ENCODE measurements at regions not wholly inside any gene's neighbourhood (a gene's known extent, or its start where the extent isn't known, plus 50 kb on each side); places are given as distances from the start of the nearest gene placed in this dataset.
A peak's percentile ranks its signal among the peaks of the same experiment; 100 is the strongest.

- no peak overlapping the region for H3K4me3 ChIP-seq (ENCODE audit: low read length)
- TF ChIP-seq, protein P1, sequence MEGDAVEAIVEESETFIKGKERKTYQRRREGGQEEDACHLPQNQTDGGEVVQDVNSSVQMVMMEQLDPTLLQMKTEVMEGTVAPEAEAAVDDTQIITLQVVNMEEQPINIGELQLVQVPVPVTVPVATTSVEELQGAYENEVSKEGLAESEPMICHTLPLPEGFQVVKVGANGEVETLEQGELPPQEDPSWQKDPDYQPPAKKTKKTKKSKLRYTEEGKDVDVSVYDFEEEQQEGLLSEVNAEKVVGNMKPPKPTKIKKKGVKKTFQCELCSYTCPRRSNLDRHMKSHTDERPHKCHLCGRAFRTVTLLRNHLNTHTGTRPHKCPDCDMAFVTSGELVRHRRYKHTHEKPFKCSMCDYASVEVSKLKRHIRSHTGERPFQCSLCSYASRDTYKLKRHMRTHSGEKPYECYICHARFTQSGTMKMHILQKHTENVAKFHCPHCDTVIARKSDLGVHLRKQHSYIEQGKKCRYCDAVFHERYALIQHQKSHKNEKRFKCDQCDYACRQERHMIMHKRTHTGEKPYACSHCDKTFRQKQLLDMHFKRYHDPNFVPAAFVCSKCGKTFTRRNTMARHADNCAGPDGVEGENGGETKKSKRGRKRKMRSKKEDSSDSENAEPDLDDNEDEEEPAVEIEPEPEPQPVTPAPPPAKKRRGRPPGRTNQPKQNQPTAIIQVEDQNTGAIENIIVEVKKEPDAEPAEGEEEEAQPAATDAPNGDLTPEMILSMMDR (conservative IDR thresholded peaks at IDR 0.05; ENCODE audit: low read depth, low read length), result no peak
- DNase-seq (ENCODE audit: low read depth), result no peak
Measured at GRCh38 chr5:74510476-74511075, 130.0 kb downstream of the ENC1 start.

- peak; percentile 6 for DNase-seq (ENCODE audit: low read depth)
- no peak overlapping the region for H3K4me3 ChIP-seq (ENCODE audit: low read length)
- TF ChIP-seq, protein P1 (conservative IDR thresholded peaks at IDR 0.05; ENCODE audit: low read depth, low read length), result no peak
Measured at GRCh38 chr5:74507370-74508005, 133.0 kb downstream of the ENC1 start.

DNA sequence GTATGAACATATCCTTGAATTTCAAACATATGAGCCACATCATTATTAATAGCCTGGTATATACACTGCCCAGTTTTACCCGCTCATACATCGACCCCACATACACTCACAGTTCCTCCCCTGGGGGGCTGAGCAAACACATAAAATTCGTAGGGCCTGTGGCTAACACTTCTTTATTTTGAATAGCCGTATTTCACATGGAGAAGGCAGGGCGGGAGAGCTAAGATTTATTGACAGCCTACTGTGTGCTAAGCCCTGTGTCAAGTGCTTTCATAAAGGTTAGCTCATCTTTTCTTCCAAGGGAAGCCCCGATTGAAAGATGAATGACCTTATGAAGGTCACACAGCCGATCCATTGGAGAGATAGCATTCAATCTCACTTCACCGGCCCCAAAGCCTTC is 134.4 kb downstream of the ENC1 start:
- TF ChIP-seq, protein P1 (conservative IDR thresholded peaks at IDR 0.05; ENCODE audit: low read depth, low read length), result no peak
- H3K4me3 ChIP-seq (ENCODE audit: low read length), result no peak overlapping the region
- DNase-seq (ENCODE audit: low read depth), result no peak

- TF ChIP-seq, protein P1 (conservative IDR thresholded peaks at IDR 0.05; ENCODE audit: low read depth, low read length), result no peak
- H3K4me3 ChIP-seq (ENCODE audit: low read length), result no peak overlapping the region
Measured at GRCh38 chr5:74504463-74504862, 136.1 kb downstream of the ENC1 start.

DNA sequence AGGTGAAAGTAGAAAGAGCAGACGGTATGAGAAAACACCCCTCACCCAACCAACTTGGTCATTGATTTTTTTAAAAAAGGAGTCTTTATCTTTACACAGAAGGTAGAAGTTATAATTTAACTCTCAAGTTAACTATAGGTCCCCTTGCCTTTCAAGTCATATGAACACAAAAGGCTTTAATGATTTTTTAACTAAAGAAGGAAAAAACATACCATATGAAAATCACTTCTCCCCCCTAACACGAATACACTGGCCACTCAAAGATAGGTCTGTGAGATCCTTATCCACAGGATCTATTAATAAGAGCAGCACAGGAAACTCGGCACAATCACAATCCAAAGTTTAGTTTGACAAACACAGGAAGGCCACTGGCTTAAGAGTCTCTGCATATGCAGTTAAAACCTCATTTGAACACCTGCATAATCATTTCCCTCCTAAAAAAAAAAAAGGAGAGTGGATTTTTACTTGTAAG is 138.0 kb downstream of the ENC1 start:
- TF ChIP-seq, protein P1 (conservative IDR thresholded peaks at IDR 0.05; ENCODE audit: low read depth, low read length), result no peak
- H3K4me3 ChIP-seq (ENCODE audit: low read length), result no peak overlapping the region
- DNase-seq (ENCODE audit: low read depth), result no peak

More at GRCh38 chr5:74504463-74504862, 136.1 kb downstream of the ENC1 start:
- DNase-seq (ENCODE audit: low read depth), result no peak

DNA sequence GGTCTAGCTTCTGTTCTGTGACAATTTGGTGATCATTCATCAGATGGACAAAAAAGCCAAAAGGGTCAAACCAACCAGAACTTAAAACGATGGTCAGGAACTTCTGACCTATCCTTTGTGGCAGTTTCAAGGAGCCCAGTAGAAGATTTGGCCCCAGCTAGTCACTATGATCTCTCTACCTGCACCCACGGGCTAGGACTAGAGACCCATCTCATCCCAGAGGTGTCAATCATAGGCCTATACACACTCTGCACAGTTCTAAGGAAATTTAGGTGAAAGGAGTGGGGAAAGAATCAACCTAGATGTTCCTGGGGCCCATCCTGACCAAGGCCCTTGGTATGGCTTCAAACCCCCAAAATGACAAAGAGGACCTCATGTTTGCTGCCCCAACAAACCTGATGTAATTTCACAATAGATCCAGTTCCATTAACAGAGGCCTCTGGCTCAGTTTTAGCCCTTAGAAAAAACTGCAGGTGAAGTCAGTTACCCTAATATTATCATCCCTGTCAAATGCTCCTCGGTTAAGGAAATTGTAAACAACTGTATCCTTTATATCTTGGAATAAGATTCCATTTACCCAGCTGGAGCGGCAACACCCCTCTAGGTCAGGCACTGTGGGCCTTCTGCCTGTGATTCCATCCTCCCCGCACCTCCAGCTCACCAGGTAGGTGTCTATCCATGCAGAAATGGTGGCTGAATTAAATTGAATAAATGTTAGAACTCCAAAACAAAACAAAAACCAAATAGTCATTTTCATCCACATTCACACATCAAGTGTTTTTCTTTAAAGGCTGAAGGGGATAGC is 138.7 kb downstream of the ENC1 start:
- DNase-seq (ENCODE audit: low read depth), result no peak
- TF ChIP-seq, protein P1 (conservative IDR thresholded peaks at IDR 0.05; ENCODE audit: low read depth, low read length), result no peak
- H3K4me3 ChIP-seq (ENCODE audit: low read length), result no peak overlapping the region
